MCF 10A (cell line): ENCODE measurements at regions not wholly inside any gene's neighbourhood (a gene's known extent, or its start where the extent isn't known, plus 50 kb on each side); places are given as distances from the start of the nearest gene placed in this dataset.

Source experiments
- BruUV-seq: library from RNA; stranded (reverse); fragments of 400-500 nt; replicated peaks from 2 replicates; lab custom pipeline; 2021; lab: Mats Ljungman, UMichigan
- CTCF ChIA-PET: fragments of 300-600 bp; sonication (Branson Sonifier 250); formaldehyde crosslinking; extraction: SDS; loops from one replicate; lab custom pipeline; 2021; ENCODE audit warnings: antibody characterized with exemption, inconsistent platforms; lab: Yijun Ruan, JAX
- POLR2A ChIA-PET: fragments of 300-600, 350-650 bp; sonication (Branson Sonifier 250); formaldehyde crosslinking; extraction: SDS; loops from one replicate; lab custom pipeline; 2020; ENCODE audit warnings: antibody characterized with exemption, inconsistent platforms; lab: Yijun Ruan, JAX
- DNase-seq: peaks from one replicate; pipeline ENCODE4 v3.0.0-alpha.2; 2018; ENCODE audit not compliant: unreplicated experiment
- H3K27ac Mint-ChIP-seq: one replicate; pipeline ENCODE4 v1.8.0; 2022; ENCODE audit warnings: mild to moderate bottlenecking, low read depth, mixed read lengths; ENCODE audit not compliant: unreplicated experiment
- H3K27me3 Mint-ChIP-seq: one replicate; pipeline ENCODE4 v1.8.0; 2022; ENCODE audit warnings: mixed read lengths; ENCODE audit not compliant: insufficient read depth, unreplicated experiment
- H3K36me3 Mint-ChIP-seq: one replicate; pipeline ENCODE4 v1.8.0; 2022; ENCODE audit warnings: mild to moderate bottlenecking, moderate library complexity, mixed read lengths; ENCODE audit not compliant: insufficient read depth, unreplicated experiment
- H3K4me1 Mint-ChIP-seq: one replicate; pipeline ENCODE4 v1.8.0; 2022; ENCODE audit warnings: mixed read lengths; ENCODE audit not compliant: insufficient read depth, unreplicated experiment
- H3K4me3 Mint-ChIP-seq: one replicate; pipeline ENCODE4 v1.8.0; 2022; ENCODE audit warnings: mild to moderate bottlenecking, moderate library complexity, mixed read lengths; ENCODE audit not compliant: unreplicated experiment
- H3K9me3 Mint-ChIP-seq: one replicate; pipeline ENCODE4 v1.8.0; 2022; ENCODE audit warnings: mixed read lengths; ENCODE audit not compliant: unreplicated experiment
- intact Hi-C: fragments of 100-400 bp; cut with micrococcal nuclease; formaldehyde crosslinking; loops from 2 replicates; pipeline ENCODE4 v1.14.1; 2022
- TF ChIP-seq, protein P1 (sequence below): fragments of 200-600 bp; IDR thresholded peaks from one replicate; pipeline ENCODE4 v1.8.0; 2022; ENCODE audit warnings: antibody characterized with exemption, mild to moderate bottlenecking; ENCODE audit not compliant: unreplicated experiment

GRCh38 chr1:29585656-29586055 lies 349.3 kb downstream of the PTPRU start:
- H3K27ac Mint-ChIP-seq = no peak overlapping the region
- no peak overlapping the region for H3K4me3 Mint-ChIP-seq
- H3K27me3 Mint-ChIP-seq = no peaks in the 10 kb centered on the region
- CTCF ChIA-PET = no interaction called here
- TF ChIP-seq, protein P1, sequence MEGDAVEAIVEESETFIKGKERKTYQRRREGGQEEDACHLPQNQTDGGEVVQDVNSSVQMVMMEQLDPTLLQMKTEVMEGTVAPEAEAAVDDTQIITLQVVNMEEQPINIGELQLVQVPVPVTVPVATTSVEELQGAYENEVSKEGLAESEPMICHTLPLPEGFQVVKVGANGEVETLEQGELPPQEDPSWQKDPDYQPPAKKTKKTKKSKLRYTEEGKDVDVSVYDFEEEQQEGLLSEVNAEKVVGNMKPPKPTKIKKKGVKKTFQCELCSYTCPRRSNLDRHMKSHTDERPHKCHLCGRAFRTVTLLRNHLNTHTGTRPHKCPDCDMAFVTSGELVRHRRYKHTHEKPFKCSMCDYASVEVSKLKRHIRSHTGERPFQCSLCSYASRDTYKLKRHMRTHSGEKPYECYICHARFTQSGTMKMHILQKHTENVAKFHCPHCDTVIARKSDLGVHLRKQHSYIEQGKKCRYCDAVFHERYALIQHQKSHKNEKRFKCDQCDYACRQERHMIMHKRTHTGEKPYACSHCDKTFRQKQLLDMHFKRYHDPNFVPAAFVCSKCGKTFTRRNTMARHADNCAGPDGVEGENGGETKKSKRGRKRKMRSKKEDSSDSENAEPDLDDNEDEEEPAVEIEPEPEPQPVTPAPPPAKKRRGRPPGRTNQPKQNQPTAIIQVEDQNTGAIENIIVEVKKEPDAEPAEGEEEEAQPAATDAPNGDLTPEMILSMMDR = no peak
- no TSS peak for BruUV-seq
- peaks cover 7% of the 10 kb centered on the region for H3K9me3 Mint-ChIP-seq
- POLR2A ChIA-PET = no interaction called here
- intact Hi-C loops = no loop called here
- H3K36me3 Mint-ChIP-seq = no peaks in the 10 kb centered on the region
- H3K4me1 Mint-ChIP-seq = peaks cover 19% of the 10 kb centered on the region
- no peak for DNase-seq

GRCh38 chr1:29585201-29585600 lies 348.9 kb downstream of the PTPRU start:
- no peaks in the 10 kb centered on the region for H3K36me3 Mint-ChIP-seq

GRCh38 chr1:29584776-29585175 lies 348.5 kb downstream of the PTPRU start:
- intact Hi-C loops = no loop called here
- ChIA-PET POLR2A (interaction anchor here (0.5 kb wide), 1 partner anchor 65 kb away, joined by 3 read pairs; no protein-coding TSS in a partner anchor), CTCF (no interaction called here)

More at GRCh38 chr1:29585201-29585600, 348.9 kb downstream of the PTPRU start:
- Mint-ChIP-seq H3K4me1 (peaks cover 20% of the 10 kb centered on the region), H3K27me3 (no peaks in the 10 kb centered on the region), H3K4me3 (no peak overlapping the region), H3K9me3 (peaks cover 7% of the 10 kb centered on the region), H3K27ac (no peak overlapping the region)
- no peak for DNase-seq
- TF ChIP-seq, protein P1 = no peak
- intact Hi-C loops = no loop called here
- CTCF ChIA-PET = no interaction called here
- POLR2A ChIA-PET = interaction anchor here (0.5 kb wide), 1 partner anchor 65 kb away, joined by 3 read pairs; no protein-coding TSS in a partner anchor
- BruUV-seq = no TSS peak

DNA sequence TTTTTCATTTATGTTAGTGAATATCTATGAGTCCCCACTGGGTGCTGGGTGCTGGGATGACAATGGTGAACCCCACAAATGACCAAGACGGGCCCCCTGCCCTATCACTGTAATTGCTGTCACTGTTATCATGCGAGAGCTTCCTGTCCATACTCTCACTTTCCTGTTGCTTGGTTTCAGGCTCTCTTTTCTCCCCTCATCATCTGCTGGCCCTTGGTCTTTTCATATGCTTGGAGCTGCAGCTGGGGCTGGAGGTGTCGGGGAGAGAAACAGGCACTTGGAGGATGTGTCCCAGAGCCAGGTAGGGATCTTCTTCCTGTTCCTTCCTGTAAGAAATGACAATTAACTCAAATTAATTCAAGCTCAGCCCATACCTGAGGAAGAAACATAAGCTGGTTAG lies 348.0 kb downstream of the PTPRU start:
- no peaks in the 10 kb centered on the region for H3K27me3 Mint-ChIP-seq
- CTCF ChIA-PET = interaction anchor here (1.2 kb wide), 1 partner anchor 16 kb away, joined by 3 read pairs; no protein-coding TSS in a partner anchor
- peaks cover 7% of the 10 kb centered on the region for H3K9me3 Mint-ChIP-seq
- H3K4me3 Mint-ChIP-seq = no peak overlapping the region
- no peak for DNase-seq
- intact Hi-C loops = no loop called here
- peaks cover 28% of the 10 kb centered on the region for H3K4me1 Mint-ChIP-seq
- BruUV-seq = no TSS peak
- TF ChIP-seq, protein P1 = no peak
- no peaks in the 10 kb centered on the region for H3K36me3 Mint-ChIP-seq
- H3K27ac Mint-ChIP-seq = no peak overlapping the region
- POLR2A ChIA-PET = interaction anchor here (0.5 to 1.5 kb wide), 2 partner anchors 13 to 66 kb away, joined by 3 to 7 read pairs; no protein-coding TSS in a partner anchor

More at GRCh38 chr1:29584776-29585175, 348.5 kb downstream of the PTPRU start:
- Mint-ChIP-seq H3K4me1 (peaks cover 24% of the 10 kb centered on the region), H3K9me3 (peaks cover 7% of the 10 kb centered on the region), H3K27ac (no peak overlapping the region), H3K4me3 (no peak overlapping the region), H3K27me3 (no peaks in the 10 kb centered on the region), H3K36me3 (no peaks in the 10 kb centered on the region)
- TF ChIP-seq, protein P1 = no peak
- BruUV-seq = no TSS peak
- DNase-seq = no peak
